ENCODE measurements at regions not wholly inside any gene's neighbourhood (a gene's known extent, or its start where the extent isn't known, plus 50 kb on each side); places are given as distances from the start of the nearest gene placed in this dataset.

DNA sequence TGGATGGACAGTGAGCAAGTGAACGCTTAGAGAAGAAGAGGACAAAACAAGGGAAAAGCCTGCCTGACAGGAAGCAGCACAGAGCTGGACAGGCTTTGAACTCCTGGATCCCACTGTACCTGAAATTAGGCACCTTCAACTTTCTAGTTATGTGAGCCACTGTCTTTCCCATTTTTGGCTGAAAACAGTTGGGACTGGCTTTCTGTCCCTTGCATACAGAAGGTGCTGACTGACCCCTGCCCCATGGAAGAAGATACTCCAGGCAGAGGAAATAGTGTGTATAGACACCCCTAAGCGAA, 122.8 kb downstream of the CEBPB start:
- Histone ChIP-seq H3K9ac (ENCODE audit: low read depth, low read length) (no peak overlapping the region), H3K4me2 (ENCODE audit: insufficient read depth, low read length) (no peak overlapping the region), H4K20me1 (ENCODE audit: insufficient read depth, low read length) (no peaks in the 10 kb centered on the region), H3K27me3 (ENCODE audit: insufficient read depth, low read length, poor library complexity) (no peaks in the 10 kb centered on the region), H3K9me3 (ENCODE audit: insufficient read depth, low read length, severe bottlenecking) (no peaks in the 10 kb centered on the region), H3K27ac (ENCODE audit: low read length) (no peak overlapping the region), H3K79me2 (ENCODE audit: insufficient read depth, low read length) (no peaks in the 10 kb centered on the region), H3K36me3 (ENCODE audit: insufficient read depth, low read length) (no peaks in the 10 kb centered on the region), H2AFZ (ENCODE audit: low read depth, low read length) (no peak overlapping the region), H3K4me1 (ENCODE audit: insufficient read depth, low read length) (no peaks in the 10 kb centered on the region), H3K4me3 (ENCODE audit: low read depth in 1 of 2, low read length in 2 of 2) (no peak overlapping the region)
- ATAC-seq (ENCODE audit: insufficient read depth, low read depth) (no peak), DNase-seq (no peak)
- TF ChIP-seq EZH2 (IDR thresholded peaks at IDR 0.05; ENCODE audit: borderline replicate concordance, low read depth, low read length, severe bottlenecking) = no peak
- TF ChIP-seq, protein P1, sequence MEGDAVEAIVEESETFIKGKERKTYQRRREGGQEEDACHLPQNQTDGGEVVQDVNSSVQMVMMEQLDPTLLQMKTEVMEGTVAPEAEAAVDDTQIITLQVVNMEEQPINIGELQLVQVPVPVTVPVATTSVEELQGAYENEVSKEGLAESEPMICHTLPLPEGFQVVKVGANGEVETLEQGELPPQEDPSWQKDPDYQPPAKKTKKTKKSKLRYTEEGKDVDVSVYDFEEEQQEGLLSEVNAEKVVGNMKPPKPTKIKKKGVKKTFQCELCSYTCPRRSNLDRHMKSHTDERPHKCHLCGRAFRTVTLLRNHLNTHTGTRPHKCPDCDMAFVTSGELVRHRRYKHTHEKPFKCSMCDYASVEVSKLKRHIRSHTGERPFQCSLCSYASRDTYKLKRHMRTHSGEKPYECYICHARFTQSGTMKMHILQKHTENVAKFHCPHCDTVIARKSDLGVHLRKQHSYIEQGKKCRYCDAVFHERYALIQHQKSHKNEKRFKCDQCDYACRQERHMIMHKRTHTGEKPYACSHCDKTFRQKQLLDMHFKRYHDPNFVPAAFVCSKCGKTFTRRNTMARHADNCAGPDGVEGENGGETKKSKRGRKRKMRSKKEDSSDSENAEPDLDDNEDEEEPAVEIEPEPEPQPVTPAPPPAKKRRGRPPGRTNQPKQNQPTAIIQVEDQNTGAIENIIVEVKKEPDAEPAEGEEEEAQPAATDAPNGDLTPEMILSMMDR (IDR thresholded peaks at IDR 0.05; ENCODE audit: borderline replicate concordance, extremely low read depth, low read length, poor library complexity, severe bottlenecking) = no peak

DNA sequence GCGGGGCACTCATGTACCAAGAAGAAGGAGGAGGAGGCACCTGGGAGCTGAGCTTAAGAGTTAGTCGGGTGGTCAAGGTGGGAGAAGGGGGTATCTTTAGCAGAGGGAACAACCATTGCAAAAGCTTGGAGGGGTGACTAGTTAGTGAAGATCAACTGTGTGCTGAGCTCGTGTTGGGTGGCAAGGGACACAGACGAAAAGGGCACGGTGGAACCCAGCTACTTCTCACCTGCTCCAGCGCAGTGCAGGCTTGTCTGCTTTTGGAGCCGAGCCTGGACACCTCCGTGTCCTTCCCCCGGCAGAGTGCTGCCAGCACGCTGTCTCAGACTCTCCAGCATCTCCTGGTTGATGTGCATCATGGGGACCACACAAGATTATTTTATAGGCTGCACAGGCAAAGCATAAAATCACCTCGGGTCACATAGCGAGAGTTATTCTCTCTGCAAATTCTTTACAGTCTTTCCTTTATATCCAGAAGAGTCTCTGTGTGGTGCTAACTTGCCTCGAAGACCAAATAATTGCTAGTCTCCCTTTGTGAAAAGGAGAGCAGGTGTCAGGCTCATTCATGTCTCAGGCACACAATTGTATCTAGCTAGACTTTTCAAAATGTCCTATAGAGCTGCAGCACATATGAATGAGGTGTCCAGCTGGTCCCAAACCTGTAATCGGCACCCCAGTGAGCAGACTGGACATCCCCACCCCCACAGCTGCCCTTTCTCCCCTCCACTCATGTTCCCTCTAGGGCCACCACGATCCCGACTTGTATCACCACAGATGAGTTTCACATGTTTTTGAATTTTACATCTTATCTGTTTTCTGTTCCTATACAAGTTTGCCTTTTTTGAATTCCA, 123.4 kb downstream of the CEBPB start:
- no peak overlapping the region for H3K27ac ChIP-seq (ENCODE audit: low read length)
- no peak overlapping the region for H3K4me2 ChIP-seq (ENCODE audit: insufficient read depth, low read length)
- no peaks in the 10 kb centered on the region for H3K27me3 ChIP-seq (ENCODE audit: insufficient read depth, low read length, poor library complexity)
- no peaks in the 10 kb centered on the region for H3K79me2 ChIP-seq (ENCODE audit: insufficient read depth, low read length)
- H3K9me3 ChIP-seq (ENCODE audit: insufficient read depth, low read length, severe bottlenecking) = no peaks in the 10 kb centered on the region
- TF ChIP-seq, protein P1 (IDR thresholded peaks at IDR 0.05; ENCODE audit: borderline replicate concordance, extremely low read depth, low read length, poor library complexity, severe bottlenecking) = no peak
- no peak for TF ChIP-seq EZH2 (IDR thresholded peaks at IDR 0.05; ENCODE audit: borderline replicate concordance, low read depth, low read length, severe bottlenecking)
- no peak overlapping the region for H2AFZ ChIP-seq (ENCODE audit: low read depth, low read length)
- no peaks in the 10 kb centered on the region for H4K20me1 ChIP-seq (ENCODE audit: insufficient read depth, low read length)
- H3K4me3 ChIP-seq (ENCODE audit: low read depth in 1 of 2, low read length in 2 of 2) = no peak overlapping the region
- no peak for DNase-seq
- H3K36me3 ChIP-seq (ENCODE audit: insufficient read depth, low read length) = no peaks in the 10 kb centered on the region
- no peak overlapping the region for H3K9ac ChIP-seq (ENCODE audit: low read depth, low read length)
- H3K4me1 ChIP-seq (ENCODE audit: insufficient read depth, low read length) = no peaks in the 10 kb centered on the region
- no peak for ATAC-seq (ENCODE audit: insufficient read depth, low read depth)

DNA sequence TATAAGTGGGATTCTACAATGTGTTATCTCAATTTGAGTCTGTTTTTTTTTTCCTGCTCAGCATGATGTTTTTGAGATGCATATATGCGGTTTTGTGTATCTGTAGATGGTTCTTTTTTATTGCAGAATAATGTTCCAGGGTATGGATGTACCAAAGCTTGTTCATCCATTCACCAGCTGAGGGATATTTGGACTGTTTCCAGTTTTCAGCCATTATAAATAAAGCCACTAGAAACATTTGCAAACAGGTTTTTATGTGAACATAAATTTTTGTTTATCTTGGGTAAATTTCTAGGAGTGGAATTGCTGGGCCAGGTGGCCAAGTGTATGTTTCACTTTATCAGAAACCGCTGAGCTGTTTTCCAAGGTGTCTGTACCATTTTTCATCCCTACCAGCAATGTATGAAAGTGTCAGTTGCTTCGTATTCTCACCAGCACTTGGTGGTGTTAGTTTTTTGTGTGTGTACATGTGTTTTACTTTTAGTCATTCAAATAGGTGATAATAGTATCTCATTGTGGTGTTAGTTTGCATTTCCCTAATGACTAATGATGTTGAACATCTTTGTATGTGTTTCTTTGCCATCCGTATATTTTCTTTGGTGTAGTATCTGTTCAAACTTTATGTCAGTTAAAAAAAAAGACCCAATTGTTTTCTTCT, 124.2 kb downstream of the CEBPB start:
- no peaks in the 10 kb centered on the region for H3K79me2 ChIP-seq (ENCODE audit: insufficient read depth, low read length)
- H4K20me1 ChIP-seq (ENCODE audit: insufficient read depth, low read length) = no peaks in the 10 kb centered on the region
- ATAC-seq (ENCODE audit: insufficient read depth, low read depth) (no peak), DNase-seq (no peak)
- H3K36me3 ChIP-seq (ENCODE audit: insufficient read depth, low read length) = no peaks in the 10 kb centered on the region
- H3K9ac ChIP-seq (ENCODE audit: low read depth, low read length) = no peak overlapping the region
- no peak overlapping the region for H3K4me3 ChIP-seq (ENCODE audit: low read depth in 1 of 2, low read length in 2 of 2)
- no peak overlapping the region for H3K27ac ChIP-seq (ENCODE audit: low read length)
- TF ChIP-seq, protein P1 (IDR thresholded peaks at IDR 0.05; ENCODE audit: borderline replicate concordance, extremely low read depth, low read length, poor library complexity, severe bottlenecking) = no peak
- no peak for TF ChIP-seq EZH2 (IDR thresholded peaks at IDR 0.05; ENCODE audit: borderline replicate concordance, low read depth, low read length, severe bottlenecking)
- no peaks in the 10 kb centered on the region for H3K27me3 ChIP-seq (ENCODE audit: insufficient read depth, low read length, poor library complexity)
- no peaks in the 10 kb centered on the region for H3K4me1 ChIP-seq (ENCODE audit: insufficient read depth, low read length)
- no peaks in the 10 kb centered on the region for H3K9me3 ChIP-seq (ENCODE audit: insufficient read depth, low read length, severe bottlenecking)
- H3K4me2 ChIP-seq (ENCODE audit: insufficient read depth, low read length) = no peak overlapping the region
- no peak overlapping the region for H2AFZ ChIP-seq (ENCODE audit: low read depth, low read length)

Data from DND-41 (cell line).